Islet of Langerhans (tissue), 1 donor: ENCODE measurements at regions not wholly inside any gene's neighbourhood (a gene's known extent, or its start where the extent isn't known, plus 50 kb on each side); places are given as distances from the start of the nearest gene placed in this dataset.
"Not testable (repeated sequence)": the region's sequence is repeated elsewhere in the genome, so short reads cannot be mapped to it uniquely, and the experiment has no call there.

Experiments used
- FAIRE-seq: peaks from one replicate; lab custom pipeline; 2011; peaks lifted over from hg19 to GRCh38; lab: Jason Lieb, UNC

- no peak for FAIRE-seq
These were observed 181.4 kb upstream of the ETV3 start for GRCh38 chr1:157319567-157319966.

- not testable (repeated sequence) for FAIRE-seq
These were observed 179.0 kb upstream of the ETV3 start for GRCh38 chr1:157317229-157317628.

GRCh38 chr1:157315544-157315943 is 177.3 kb upstream of the ETV3 start:
- FAIRE-seq, result no peak

GRCh38 chr1:157314408-157314807 is 176.2 kb upstream of the ETV3 start:
- no peak for FAIRE-seq

GRCh38 chr1:157313240-157313807 is 175.1 kb upstream of the ETV3 start:
- FAIRE-seq, result no peak

- no peak for FAIRE-seq
These were observed 174.1 kb upstream of the ETV3 start for GRCh38 chr1:157312082-157312812.

GRCh38 chr1:157311730-157312081 is 173.5 kb upstream of the ETV3 start:
- FAIRE-seq, result no peak

GRCh38 chr1:157310805-157311729 is 172.9 kb upstream of the ETV3 start:
- FAIRE-seq, result not testable (repeated sequence)

GRCh38 chr1:157310401-157310800 is 172.2 kb upstream of the ETV3 start:
- no peak for FAIRE-seq

GRCh38 chr1:157307491-157307890 is 169.3 kb upstream of the ETV3 start:
- no peak for FAIRE-seq

GRCh38 chr1:157306896-157307295 is 168.7 kb upstream of the ETV3 start:
- FAIRE-seq, result no peak

- FAIRE-seq, result no peak
These were observed 166.1 kb upstream of the ETV3 start for GRCh38 chr1:157304271-157304670.

GRCh38 chr1:157302724-157303123 is 164.5 kb upstream of the ETV3 start:
- FAIRE-seq, result no peak

GRCh38 chr1:157302199-157302497 is 164.0 kb upstream of the ETV3 start:
- FAIRE-seq, result no peak

- no peak for FAIRE-seq
These were observed 163.4 kb upstream of the ETV3 start for GRCh38 chr1:157301477-157302198.

GRCh38 chr1:157294387-157295145 is 156.4 kb upstream of the ETV3 start:
- not testable (repeated sequence) for FAIRE-seq

GRCh38 chr1:157292809-157293564 is 154.8 kb upstream of the ETV3 start:
- FAIRE-seq, result no peak

- FAIRE-seq, result no peak
These were observed 154.1 kb upstream of the ETV3 start for GRCh38 chr1:157292302-157292701.

GRCh38 chr1:157291083-157291482 is 152.9 kb upstream of the ETV3 start:
- FAIRE-seq, result no peak

GRCh38 chr1:157289424-157290105 is 151.4 kb upstream of the ETV3 start:
- no peak for FAIRE-seq

- no peak for FAIRE-seq
These were observed 150.8 kb upstream of the ETV3 start for GRCh38 chr1:157288996-157289395.
